ENCODE measurements at regions not wholly inside any gene's neighbourhood (a gene's known extent, or its start where the extent isn't known, plus 50 kb on each side); places are given as distances from the start of the nearest gene placed in this dataset.

- Mint-ChIP-seq H3K36me3 (no peaks in the 10 kb centered on the region), H3K27ac (no peak overlapping the region), H3K9me3 (peaks cover 1 to 3% of the 10 kb centered on the region in 2 donors), H3K4me1 (peaks cover 0 to 1% of the 10 kb centered on the region in 2 donors), H3K4me3 (no peak overlapping the region), H3K27me3 (peaks cover 0 to 7% of the 10 kb centered on the region in 2 donors)
- DNase-seq (no peak), ATAC-seq (replicated peaks) (no peak)
Measured at GRCh38 chr5:144832416-144832815, 661.7 kb downstream of the KCTD16 start.

GRCh38 chr5:144831650-144832049 lies 661.0 kb downstream of the KCTD16 start:
- Mint-ChIP-seq H3K27me3 (peaks cover 0 to 7% of the 10 kb centered on the region in 2 donors), H3K27ac (no peak overlapping the region), H3K4me1 (peaks cover 0 to 1% of the 10 kb centered on the region in 2 donors), H3K36me3 (no peaks in the 10 kb centered on the region), H3K4me3 (no peak overlapping the region), H3K9me3 (peaks cover 3% of the 10 kb centered on the region in 2 donors)
- ATAC-seq (replicated peaks) (no peak), DNase-seq (no peak)

GRCh38 chr5:144822503-144822902 lies 651.8 kb downstream of the KCTD16 start:
- DNase-seq (no peak), ATAC-seq (replicated peaks) (no peak)
- no peaks in the 10 kb centered on the region for H3K4me1 Mint-ChIP-seq
- H3K9me3 Mint-ChIP-seq, result peaks cover 0 to 3% of the 10 kb centered on the region in 2 donors
- H3K27me3 Mint-ChIP-seq, result no peaks in the 10 kb centered on the region
- no peaks in the 10 kb centered on the region for H3K36me3 Mint-ChIP-seq
- no peak overlapping the region for H3K27ac Mint-ChIP-seq
- no peak overlapping the region for H3K4me3 Mint-ChIP-seq

GRCh38 chr5:144820278-144820677 lies 649.6 kb downstream of the KCTD16 start:
- Mint-ChIP-seq H3K27me3 (no peaks in the 10 kb centered on the region), H3K36me3 (no peaks in the 10 kb centered on the region), H3K4me3 (no peak overlapping the region), H3K9me3 (peaks cover 0 to 3% of the 10 kb centered on the region in 2 donors), H3K27ac (no peak overlapping the region), H3K4me1 (no peaks in the 10 kb centered on the region)
- ATAC-seq (replicated peaks) (no peak), DNase-seq (no peak)

- ATAC-seq (replicated peaks), result no peak
- Mint-ChIP-seq H3K27me3 (no peaks in the 10 kb centered on the region), H3K27ac (no peak overlapping the region), H3K9me3 (peaks cover 0 to 2% of the 10 kb centered on the region in 2 donors), H3K36me3 (no peaks in the 10 kb centered on the region), H3K4me1 (no peaks in the 10 kb centered on the region), H3K4me3 (no peak overlapping the region)
- no peak for DNase-seq
Measured at GRCh38 chr5:144815131-144815530, 644.5 kb downstream of the KCTD16 start.

- Mint-ChIP-seq H3K4me1 (no peaks in the 10 kb centered on the region), H3K27ac (no peak overlapping the region), H3K27me3 (no peaks in the 10 kb centered on the region), H3K4me3 (no peak overlapping the region), H3K9me3 (peaks cover 0 to 2% of the 10 kb centered on the region in 2 donors), H3K36me3 (no peaks in the 10 kb centered on the region)
- DNase-seq, result no peak
- ATAC-seq (replicated peaks), result no peak
Measured at GRCh38 chr5:144812763-144813162, 642.1 kb downstream of the KCTD16 start.

- Mint-ChIP-seq H3K4me1 (no peaks in the 10 kb centered on the region), H3K36me3 (no peaks in the 10 kb centered on the region), H3K4me3 (no peak overlapping the region), H3K9me3 (no peaks in the 10 kb centered on the region), H3K27me3 (no peaks in the 10 kb centered on the region), H3K27ac (no peak overlapping the region)
- DNase-seq, result no peak
- no peak for ATAC-seq (replicated peaks)
Measured at GRCh38 chr5:144800169-144800568, 629.5 kb downstream of the KCTD16 start.

- Mint-ChIP-seq H3K27me3 (no peaks in the 10 kb centered on the region), H3K27ac (no peak overlapping the region), H3K36me3 (no peaks in the 10 kb centered on the region), H3K4me1 (no peaks in the 10 kb centered on the region), H3K4me3 (no peak overlapping the region), H3K9me3 (no peaks in the 10 kb centered on the region)
- ATAC-seq (replicated peaks), result no peak
- no peak for DNase-seq
Measured at GRCh38 chr5:144798595-144798994, 627.9 kb downstream of the KCTD16 start.

GRCh38 chr5:144794922-144795321 lies 624.2 kb downstream of the KCTD16 start:
- Mint-ChIP-seq H3K4me1 (no peaks in the 10 kb centered on the region), H3K4me3 (no peak overlapping the region), H3K27ac (no peak overlapping the region), H3K27me3 (no peaks in the 10 kb centered on the region), H3K9me3 (peaks cover 8 to 15% of the 10 kb centered on the region in 2 donors), H3K36me3 (no peaks in the 10 kb centered on the region)
- ATAC-seq (replicated peaks), result no peak
- DNase-seq, result no peak

- no peaks in the 10 kb centered on the region for H3K27me3 Mint-ChIP-seq
- ATAC-seq (replicated peaks) (no peak), DNase-seq (no peak)
- no peaks in the 10 kb centered on the region for H3K4me1 Mint-ChIP-seq
- H3K9me3 Mint-ChIP-seq, result peaks cover 8 to 15% of the 10 kb centered on the region in 2 donors
- H3K4me3 Mint-ChIP-seq, result no peak overlapping the region
- H3K36me3 Mint-ChIP-seq, result no peaks in the 10 kb centered on the region
- H3K27ac Mint-ChIP-seq, result no peak overlapping the region
Measured at GRCh38 chr5:144788556-144788955, 617.9 kb downstream of the KCTD16 start.

- Mint-ChIP-seq H3K4me3 (no peak overlapping the region), H3K27me3 (no peaks in the 10 kb centered on the region), H3K36me3 (no peaks in the 10 kb centered on the region), H3K4me1 (no peaks in the 10 kb centered on the region), H3K27ac (no peak overlapping the region), H3K9me3 (peaks cover 8 to 12% of the 10 kb centered on the region in 2 donors)
- DNase-seq, result no peak
- ATAC-seq (replicated peaks), result no peak
Measured at GRCh38 chr5:144788046-144788445, 617.4 kb downstream of the KCTD16 start.

GRCh38 chr5:144779368-144779767 lies 608.7 kb downstream of the KCTD16 start:
- no peak overlapping the region for H3K4me3 Mint-ChIP-seq
- H3K9me3 Mint-ChIP-seq, result no peaks in the 10 kb centered on the region
- H3K36me3 Mint-ChIP-seq, result no peaks in the 10 kb centered on the region
- peaks cover 0 to 18% of the 10 kb centered on the region in 2 donors for H3K27me3 Mint-ChIP-seq
- no peak overlapping the region for H3K27ac Mint-ChIP-seq
- DNase-seq (no peak), ATAC-seq (replicated peaks) (no peak)
- no peaks in the 10 kb centered on the region for H3K4me1 Mint-ChIP-seq

- no peak overlapping the region for H3K27ac Mint-ChIP-seq
- DNase-seq (no peak), ATAC-seq (replicated peaks) (no peak)
- H3K27me3 Mint-ChIP-seq, result peaks cover 0 to 18% of the 10 kb centered on the region in 2 donors
- no peaks in the 10 kb centered on the region for H3K4me1 Mint-ChIP-seq
- no peak overlapping the region for H3K4me3 Mint-ChIP-seq
- H3K36me3 Mint-ChIP-seq, result no peaks in the 10 kb centered on the region
- H3K9me3 Mint-ChIP-seq, result no peaks in the 10 kb centered on the region
Measured at GRCh38 chr5:144778561-144778960, 607.9 kb downstream of the KCTD16 start.

- Mint-ChIP-seq H3K27ac (no peak overlapping the region), H3K9me3 (peaks cover 0 to 1% of the 10 kb centered on the region in 2 donors), H3K4me3 (no peak overlapping the region), H3K4me1 (no peaks in the 10 kb centered on the region), H3K36me3 (no peaks in the 10 kb centered on the region), H3K27me3 (peaks cover 0 to 10% of the 10 kb centered on the region in 2 donors)
- DNase-seq (no peak), ATAC-seq (replicated peaks) (no peak)
Measured at GRCh38 chr5:144774197-144774596, 603.5 kb downstream of the KCTD16 start.

- H3K4me1 Mint-ChIP-seq, result no peaks in the 10 kb centered on the region
- H3K9me3 Mint-ChIP-seq, result peaks cover 0 to 1% of the 10 kb centered on the region in 2 donors
- no peak overlapping the region for H3K27ac Mint-ChIP-seq
- ATAC-seq (replicated peaks) (no peak), DNase-seq (no peak)
- no peak overlapping the region for H3K4me3 Mint-ChIP-seq
- peaks cover 0 to 6% of the 10 kb centered on the region in 2 donors for H3K27me3 Mint-ChIP-seq
- no peaks in the 10 kb centered on the region for H3K36me3 Mint-ChIP-seq
Measured at GRCh38 chr5:144773628-144774027, 603.0 kb downstream of the KCTD16 start.

- no peaks in the 10 kb centered on the region for H3K36me3 Mint-ChIP-seq
- no peak overlapping the region for H3K27ac Mint-ChIP-seq
- peaks cover 0 to 6% of the 10 kb centered on the region in 2 donors for H3K27me3 Mint-ChIP-seq
- DNase-seq (no peak), ATAC-seq (replicated peaks) (no peak)
- no peaks in the 10 kb centered on the region for H3K4me1 Mint-ChIP-seq
- H3K9me3 Mint-ChIP-seq, result peaks cover 0 to 1% of the 10 kb centered on the region in 2 donors
- no peak overlapping the region for H3K4me3 Mint-ChIP-seq
Measured at GRCh38 chr5:144771802-144772201, 601.1 kb downstream of the KCTD16 start.
